HEK293 (cell line): ENCODE measurements at regions not wholly inside any gene's neighbourhood (a gene's known extent, or its start where the extent isn't known, plus 50 kb on each side); places are given as distances from the start of the nearest gene placed in this dataset.

ENCODE experiments used
- CTCF ChIA-PET: fragments of 350-600 bp; formaldehyde crosslinking; extraction: SDS; loops from one replicate; lab custom pipeline; 2021; ENCODE audit warnings: antibody characterized with exemption; lab: Yijun Ruan, JAX
- POLR2A ChIA-PET: fragments of 300-600 bp; formaldehyde crosslinking; extraction: SDS; loops from one replicate; lab custom pipeline; 2020; ENCODE audit warnings: antibody characterized with exemption, inconsistent platforms; lab: Yijun Ruan, JAX
- H3K27ac ChIP-seq: fragments of 200-500 bp; sonication (Bioruptor generic); 2 replicates; pipeline ENCODE4 v1.5.1; 2014; ENCODE audit warnings: low read depth, low read length, control low read depth, inconsistent platforms; ENCODE audit errors: extremely low read depth
- H3K36me3 ChIP-seq, 2 experiments: fragments of 200-500 bp in 1 of 2; sonication (Bioruptor generic) in 1 of 2; 1 replicate in 1 of 2; 2 replicates in 1 of 2; pipeline ENCODE4 v1.5.1; 2014 to 2017; ENCODE audit warnings: inconsistent platforms in 2 of 2, low read length in 2 of 2; ENCODE audit not compliant: control insufficient read depth in 2 of 2, insufficient read depth in 1 of 2
- H3K4me1 ChIP-seq: fragments of 200-500 bp; sonication (Bioruptor generic); 2 replicates; pipeline ENCODE4 v1.5.1; 2014; ENCODE audit warnings: mild to moderate bottlenecking, low read length, inconsistent platforms; ENCODE audit not compliant: control insufficient read depth, insufficient read depth
- H3K4me3 ChIP-seq: 2 replicates; pipeline ENCODE4 v1.5.1; 2011; ENCODE audit warnings: low read depth, mild to moderate bottlenecking, control low read depth, low read length, moderate library complexity
- H3K9me3 ChIP-seq: fragments of 200-500 bp; sonication (Bioruptor generic); 2 replicates; pipeline ENCODE4 v1.5.1; 2014; ENCODE audit warnings: low read depth, low read length, inconsistent platforms; ENCODE audit not compliant: control insufficient read depth, insufficient read depth
- OVOL3 ChIP-seq: fragments of 450-650 bp; formaldehyde crosslinking; IDR thresholded peaks from 2 replicates; pipeline ENCODE4 v1.5.1; 2016; ENCODE audit warnings: missing biosample characterization, missing genetic modification characterization
- PRDM2 ChIP-seq: fragments of 450-650 bp; formaldehyde crosslinking; IDR thresholded peaks from 2 replicates; pipeline ENCODE4 v1.5.1; 2016; ENCODE audit warnings: missing biosample characterization, missing genetic modification characterization, borderline replicate concordance
- TRIM28 ChIP-seq: IDR thresholded peaks from 2 replicates; pipeline ENCODE4 v1.6.1; 2011; ENCODE audit warnings: low read length, control low read depth, borderline replicate concordance
- YY2 ChIP-seq: fragments of 450-650 bp; formaldehyde crosslinking; IDR thresholded peaks from 2 replicates; pipeline ENCODE4 v1.5.1; 2016; ENCODE audit warnings: missing biosample characterization, missing genetic modification characterization
- ZBTB21 ChIP-seq: fragments of 450-650 bp; formaldehyde crosslinking; IDR thresholded peaks from 2 replicates; pipeline ENCODE4 v1.5.1; 2017; ENCODE audit warnings: missing biosample characterization, missing genetic modification characterization
- ZEB2 ChIP-seq: fragments of 450-650 bp; formaldehyde crosslinking; IDR thresholded peaks from 2 replicates; pipeline ENCODE4 v1.5.1; 2016; ENCODE audit warnings: missing biosample characterization, missing genetic modification characterization
- ZNF157 ChIP-seq: fragments of 450-650 bp; formaldehyde crosslinking; IDR thresholded peaks from 2 replicates; pipeline ENCODE4 v1.5.1; 2016; ENCODE audit warnings: missing biosample characterization, missing genetic modification characterization
- ZNF174 ChIP-seq: fragments of 450-650 bp; formaldehyde crosslinking; IDR thresholded peaks from 2 replicates; pipeline ENCODE4 v1.5.0; 2017; ENCODE audit warnings: missing biosample characterization, mild to moderate bottlenecking, missing genetic modification characterization
- ZNF2 ChIP-seq: fragments of 450-650 bp; formaldehyde crosslinking; IDR thresholded peaks from 2 replicates; pipeline ENCODE4 v1.5.1; 2016; ENCODE audit warnings: missing biosample characterization, missing genetic modification characterization
- ZNF221 ChIP-seq: fragments of 450-650 bp; formaldehyde crosslinking; IDR thresholded peaks from 2 replicates; pipeline ENCODE4 v1.5.1; 2017; ENCODE audit warnings: missing biosample characterization, missing genetic modification characterization, borderline replicate concordance
- ZNF513 ChIP-seq: fragments of 450-650 bp; IDR thresholded peaks from 2 replicates; pipeline ENCODE4 v1.5.1; 2018; ENCODE audit warnings: missing biosample characterization, missing genetic modification characterization
- ZNF530 ChIP-seq: fragments of 450-650 bp; formaldehyde crosslinking; IDR thresholded peaks from 2 replicates; pipeline ENCODE4 v1.5.1; 2016; ENCODE audit warnings: low read depth, missing biosample characterization, missing genetic modification characterization
- ZNF549 ChIP-seq: fragments of 450-650 bp; IDR thresholded peaks from 2 replicates; pipeline ENCODE4 v1.5.1; 2018; ENCODE audit warnings: missing biosample characterization, missing genetic modification characterization, mild to moderate bottlenecking, inconsistent platforms, moderate library complexity
- ZNF555 ChIP-seq: fragments of 450-650 bp; formaldehyde crosslinking; conservative IDR thresholded peaks from 2 replicates; pipeline ENCODE4 v1.5.1; 2017; ENCODE audit warnings: missing biosample characterization, mild to moderate bottlenecking, missing genetic modification characterization, inconsistent platforms
- ZNF626 ChIP-seq: fragments of 450-650 bp; sonication (Bioruptor Pico); formaldehyde crosslinking; IDR thresholded peaks from 2 replicates; pipeline ENCODE4 v1.5.1; 2018; ENCODE audit warnings: missing biosample characterization, missing genetic modification characterization, inconsistent platforms
- ZNF660 ChIP-seq: fragments of 450-650 bp; IDR thresholded peaks from 2 replicates; pipeline ENCODE4 v1.5.1; 2018; ENCODE audit warnings: missing biosample characterization, mild to moderate bottlenecking, missing genetic modification characterization
- ZNF677 ChIP-seq: fragments of 450-650 bp; IDR thresholded peaks from 2 replicates; pipeline ENCODE4 v1.5.0; 2018; ENCODE audit warnings: missing biosample characterization, mild to moderate bottlenecking, missing genetic modification characterization, moderate library complexity
- ZNF701 ChIP-seq: fragments of 450-650 bp; formaldehyde crosslinking; IDR thresholded peaks from 2 replicates; pipeline ENCODE4 v1.5.1; 2016; ENCODE audit warnings: missing biosample characterization, missing genetic modification characterization
- ZNF76 ChIP-seq: fragments of 450-650 bp; formaldehyde crosslinking; IDR thresholded peaks from 2 replicates; pipeline ENCODE4; 2016; ENCODE audit warnings: low read depth, missing biosample characterization, missing genetic modification characterization, borderline replicate concordance
- ZNF792 ChIP-seq: fragments of 450-650 bp; formaldehyde crosslinking; IDR thresholded peaks from 2 replicates; pipeline ENCODE4 v1.5.1; 2016; ENCODE audit warnings: missing biosample characterization, missing genetic modification characterization
- ZSCAN23 ChIP-seq: fragments of 450-650 bp; formaldehyde crosslinking; IDR thresholded peaks from 2 replicates; pipeline ENCODE4 v1.5.1; 2016; ENCODE audit warnings: missing biosample characterization, missing genetic modification characterization
- TF ChIP-seq, protein P1 (sequence below): fragments of 450-650 bp; formaldehyde crosslinking; IDR thresholded peaks from 2 replicates; pipeline ENCODE4 v1.5.1; 2016; ENCODE audit warnings: missing biosample characterization, missing genetic modification characterization

- TF ChIP-seq ZNF513 (tag by site-specific recombination) = no peak
- TF ChIP-seq ZNF221 = no peak
- no peak for TF ChIP-seq ZNF701 (tag by site-specific recombination)
- TF ChIP-seq, protein P1, sequence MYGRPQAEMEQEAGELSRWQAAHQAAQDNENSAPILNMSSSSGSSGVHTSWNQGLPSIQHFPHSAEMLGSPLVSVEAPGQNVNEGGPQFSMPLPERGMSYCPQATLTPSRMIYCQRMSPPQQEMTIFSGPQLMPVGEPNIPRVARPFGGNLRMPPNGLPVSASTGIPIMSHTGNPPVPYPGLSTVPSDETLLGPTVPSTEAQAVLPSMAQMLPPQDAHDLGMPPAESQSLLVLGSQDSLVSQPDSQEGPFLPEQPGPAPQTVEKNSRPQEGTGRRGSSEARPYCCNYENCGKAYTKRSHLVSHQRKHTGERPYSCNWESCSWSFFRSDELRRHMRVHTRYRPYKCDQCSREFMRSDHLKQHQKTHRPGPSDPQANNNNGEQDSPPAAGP (tag by site-specific recombination) = no peak
- no peak for TF ChIP-seq ZNF677 (tag by site-specific recombination)
- no peak for TF ChIP-seq ZNF157 (tag by site-specific recombination)
- TF ChIP-seq YY2 (tag by site-specific recombination) = no peak
Measured at GRCh38 chr15:81780966-81781365, 264.9 kb downstream of the MEX3B start (continued).

DNA sequence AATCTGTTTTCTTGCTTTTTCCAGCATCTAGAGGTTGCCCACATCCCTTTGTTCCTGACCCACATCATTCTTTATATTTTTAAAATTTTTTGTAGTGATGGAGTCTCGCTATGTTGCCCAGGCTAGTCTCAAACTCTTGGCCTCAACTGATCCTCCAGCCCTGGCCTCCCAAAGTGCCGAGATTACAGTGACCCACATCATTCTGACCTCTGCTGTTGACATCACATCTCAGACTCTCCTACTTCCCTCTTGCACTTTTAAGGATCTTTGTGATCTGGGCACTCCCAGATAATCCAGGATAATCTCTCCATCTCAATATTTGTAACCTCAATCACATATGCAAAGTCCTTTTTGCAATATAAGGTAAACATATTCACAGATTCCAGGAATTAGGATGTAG, 266.6 kb downstream of the MEX3B start:
- POLR2A ChIA-PET = no interaction called here
- CTCF ChIA-PET = no interaction called here
- Histone ChIP-seq H3K4me1 (no peaks in the 10 kb centered on the region), H3K27ac (no peak overlapping the region), H3K36me3 (no peaks in the 10 kb centered on the region), H3K4me3 (no peak overlapping the region), H3K9me3 (no peaks in the 10 kb centered on the region)
- TF ChIP-seq TRIM28 (no peak), ZNF792 (tag by site-specific recombination) (no peak), ZNF626 (tag by site-specific recombination) (no peak), ZNF660 (tag by site-specific recombination) (no peak), ZBTB21 (no peak), ZNF555 (tag by site-specific recombination) (no peak), ZNF174 (tag by site-specific recombination) (no peak), ZNF2 (tag by site-specific recombination) (no peak), ZNF76 (tag by site-specific recombination) (no peak)

- no peak overlapping the region for H3K4me3 ChIP-seq
- POLR2A ChIA-PET = no interaction called here
- H3K36me3 ChIP-seq = no peaks in the 10 kb centered on the region
- no peaks in the 10 kb centered on the region for H3K9me3 ChIP-seq
- TF ChIP-seq PRDM2 (tag by site-specific recombination) = no peak
- no peak for TF ChIP-seq YY2 (tag by site-specific recombination)
- no peak for TF ChIP-seq ZNF549 (tag by site-specific recombination)
- TF ChIP-seq ZNF530 (tag by site-specific recombination) = no peak
- TF ChIP-seq ZSCAN23 (tag by site-specific recombination) = no peak
- no peak for TF ChIP-seq ZEB2 (tag by site-specific recombination)
- TF ChIP-seq OVOL3 (tag by site-specific recombination) = no peak
- CTCF ChIA-PET = interaction anchor here (0.6 kb wide), 1 partner anchor 96 kb away, joined by 3 read pairs; no protein-coding TSS in a partner anchor
- no peak overlapping the region for H3K27ac ChIP-seq
- no peaks in the 10 kb centered on the region for H3K4me1 ChIP-seq
Measured at GRCh38 chr15:81777546-81777945, 268.3 kb downstream of the MEX3B start.
